ENCODE measurements at regions not wholly inside any gene's neighbourhood (a gene's known extent, or its start where the extent isn't known, plus 50 kb on each side); places are given as distances from the start of the nearest gene placed in this dataset.
"Not testable (repeated sequence)": the region's sequence is repeated elsewhere in the genome, so short reads cannot be mapped to it uniquely, and the experiment has no call there.

DNA sequence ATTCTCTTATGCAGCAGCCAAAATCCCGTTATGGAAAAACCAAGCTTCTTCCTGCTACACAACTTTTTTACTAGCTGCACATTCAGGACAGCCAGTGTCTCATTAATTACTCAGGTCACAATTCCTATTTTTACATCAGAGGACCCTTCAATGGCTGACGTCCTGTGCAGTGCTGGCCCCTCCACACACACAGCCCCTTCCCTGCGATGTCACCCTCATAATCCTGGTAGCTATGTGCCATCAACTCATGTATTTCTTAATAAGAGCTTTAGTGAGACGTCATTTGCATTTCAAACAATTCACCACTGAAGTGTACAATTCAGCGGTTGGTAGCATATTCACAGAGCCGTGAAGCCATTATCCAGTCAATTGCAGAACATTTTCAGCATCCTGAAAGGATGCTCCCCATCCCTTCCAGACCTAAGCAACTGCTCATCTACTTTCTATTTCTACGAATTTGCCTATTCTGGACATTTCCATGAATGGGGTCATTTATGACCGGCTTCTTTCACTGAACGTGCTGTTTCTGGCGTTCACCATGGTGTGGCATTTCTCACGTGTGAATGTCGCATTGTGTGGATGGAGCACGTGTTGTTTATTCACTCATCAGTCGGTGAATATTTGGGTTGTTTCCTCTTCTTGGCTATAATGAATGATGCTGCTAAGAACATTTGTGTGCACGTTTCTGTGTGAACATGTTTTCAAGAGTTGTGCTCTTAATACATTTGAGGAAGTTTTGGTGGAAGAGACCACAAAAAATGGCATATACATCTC lies 126.0 kb downstream of the KCNJ12 start:
- TF ChIP-seq, protein P1, sequence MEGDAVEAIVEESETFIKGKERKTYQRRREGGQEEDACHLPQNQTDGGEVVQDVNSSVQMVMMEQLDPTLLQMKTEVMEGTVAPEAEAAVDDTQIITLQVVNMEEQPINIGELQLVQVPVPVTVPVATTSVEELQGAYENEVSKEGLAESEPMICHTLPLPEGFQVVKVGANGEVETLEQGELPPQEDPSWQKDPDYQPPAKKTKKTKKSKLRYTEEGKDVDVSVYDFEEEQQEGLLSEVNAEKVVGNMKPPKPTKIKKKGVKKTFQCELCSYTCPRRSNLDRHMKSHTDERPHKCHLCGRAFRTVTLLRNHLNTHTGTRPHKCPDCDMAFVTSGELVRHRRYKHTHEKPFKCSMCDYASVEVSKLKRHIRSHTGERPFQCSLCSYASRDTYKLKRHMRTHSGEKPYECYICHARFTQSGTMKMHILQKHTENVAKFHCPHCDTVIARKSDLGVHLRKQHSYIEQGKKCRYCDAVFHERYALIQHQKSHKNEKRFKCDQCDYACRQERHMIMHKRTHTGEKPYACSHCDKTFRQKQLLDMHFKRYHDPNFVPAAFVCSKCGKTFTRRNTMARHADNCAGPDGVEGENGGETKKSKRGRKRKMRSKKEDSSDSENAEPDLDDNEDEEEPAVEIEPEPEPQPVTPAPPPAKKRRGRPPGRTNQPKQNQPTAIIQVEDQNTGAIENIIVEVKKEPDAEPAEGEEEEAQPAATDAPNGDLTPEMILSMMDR (IDR thresholded peaks at IDR 0.05), result not testable (repeated sequence)
- TF ChIP-seq POLR2A (IDR thresholded peaks at IDR 0.05), result not testable (repeated sequence)

All from vagina (tissue), 2 donors.